ENCODE measurements at regions not wholly inside any gene's neighbourhood (a gene's known extent, or its start where the extent isn't known, plus 50 kb on each side); places are given as distances from the start of the nearest gene placed in this dataset.
"Not testable (repeated sequence)": the region's sequence is repeated elsewhere in the genome, so short reads cannot be mapped to it uniquely, and the experiment has no call there.

DNA sequence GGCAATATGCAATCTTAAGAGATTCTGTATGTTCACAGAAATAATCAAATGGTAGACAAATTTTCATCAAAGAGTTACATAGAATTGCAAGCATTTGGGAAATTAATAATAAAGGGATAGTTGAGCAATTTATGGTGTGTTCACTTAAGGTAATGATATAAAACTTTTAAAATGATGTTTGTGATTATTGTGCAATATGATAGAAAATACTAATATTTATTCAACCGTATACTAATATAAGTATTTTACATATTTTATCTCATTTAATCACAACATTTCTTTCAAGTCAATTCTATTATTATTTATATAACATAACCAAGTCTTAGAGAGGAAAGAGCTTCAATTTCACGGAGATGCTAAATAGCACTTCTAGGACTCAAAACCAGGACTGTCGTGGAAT, 716.8 kb upstream of the MIR17HG start:
- H3K4me3 ChIP-seq (ENCODE audit: low read depth in 1 of 2, low read length in 2 of 2) = no peak overlapping the region
- H3K9me3 ChIP-seq (ENCODE audit: control insufficient read depth in 2 of 2, insufficient read depth in 1 of 2, low read depth in 1 of 2, low read length in 1 of 2) = no peaks in the 10 kb centered on the region
- no peak overlapping the region for H3K27ac ChIP-seq (ENCODE audit: low read depth in 2 of 2, low read length in 1 of 2)
- no peaks in the 10 kb centered on the region for H3K4me1 ChIP-seq (ENCODE audit: control insufficient read depth in 2 of 2, insufficient read depth in 2 of 2, low read length in 1 of 2)
- no peaks in the 10 kb centered on the region for H3K27me3 ChIP-seq (ENCODE audit: control insufficient read depth in 1 of 2, insufficient read depth in 2 of 2, low read length in 2 of 2)
- 93% methylated on average over 3 of the region's 3 CpGs for WGBS, 2 donors
- no peaks in the 10 kb centered on the region for H3K36me3 ChIP-seq (ENCODE audit: control insufficient read depth in 2 of 2, insufficient read depth in 2 of 2, low read length in 1 of 2)

DNA sequence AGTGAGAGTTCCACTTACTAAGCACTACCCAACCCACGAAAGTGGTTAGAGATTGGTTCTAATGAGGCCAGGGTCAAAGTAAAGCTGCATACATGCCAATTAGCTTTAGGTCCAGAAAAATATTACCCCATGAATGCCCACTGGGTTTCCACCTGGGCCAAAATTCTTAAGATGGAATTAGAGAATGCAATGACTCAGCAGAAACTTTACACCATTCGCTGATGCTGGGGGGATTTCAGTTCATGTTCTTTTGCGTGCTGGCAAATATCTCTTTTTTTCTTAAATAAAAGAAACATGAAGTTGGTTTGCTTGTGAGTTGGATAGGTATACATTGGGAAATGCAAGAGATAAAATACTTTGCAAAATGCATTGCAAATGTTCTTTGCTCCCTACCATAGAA, 715.3 kb upstream of the MIR17HG start:
- 84 to 87% methylated on average over 3 of the region's 3 CpGs for WGBS, 2 donors
- no peak overlapping the region for H3K27ac ChIP-seq (ENCODE audit: low read depth in 2 of 2, low read length in 1 of 2)
- no peak overlapping the region for H3K4me3 ChIP-seq (ENCODE audit: low read depth in 1 of 2, low read length in 2 of 2)
- H3K9me3 ChIP-seq (ENCODE audit: control insufficient read depth in 2 of 2, insufficient read depth in 1 of 2, low read depth in 1 of 2, low read length in 1 of 2) = no peaks in the 10 kb centered on the region
- H3K4me1 ChIP-seq (ENCODE audit: control insufficient read depth in 2 of 2, insufficient read depth in 2 of 2, low read length in 1 of 2) = no peaks in the 10 kb centered on the region
- no peaks in the 10 kb centered on the region for H3K36me3 ChIP-seq (ENCODE audit: control insufficient read depth in 2 of 2, insufficient read depth in 2 of 2, low read length in 1 of 2)
- no peaks in the 10 kb centered on the region for H3K27me3 ChIP-seq (ENCODE audit: control insufficient read depth in 1 of 2, insufficient read depth in 2 of 2, low read length in 2 of 2)

DNA sequence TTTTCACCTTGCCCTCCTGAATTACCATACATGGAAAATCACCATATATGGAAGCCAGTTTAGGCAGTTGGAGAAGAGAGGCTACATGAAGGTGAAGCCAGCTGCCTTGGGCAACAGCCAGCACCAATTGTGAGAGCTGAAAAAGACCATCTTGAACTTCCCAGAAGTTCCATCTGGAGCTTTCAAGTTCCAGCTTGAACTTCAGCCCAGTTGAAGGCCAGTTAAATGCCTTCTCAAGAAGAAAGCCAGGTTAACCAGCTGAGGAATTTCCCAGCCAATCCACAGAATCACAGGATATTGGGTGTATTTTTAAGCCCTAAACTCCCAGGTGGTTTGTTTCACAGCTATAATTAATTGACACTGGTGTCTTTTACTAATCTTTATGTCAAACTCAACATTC, 713.6 kb upstream of the MIR17HG start:
- H3K4me1 ChIP-seq (ENCODE audit: control insufficient read depth in 2 of 2, insufficient read depth in 2 of 2, low read length in 1 of 2) = no peaks in the 10 kb centered on the region
- no peaks in the 10 kb centered on the region for H3K27me3 ChIP-seq (ENCODE audit: control insufficient read depth in 1 of 2, insufficient read depth in 2 of 2, low read length in 2 of 2)
- no peak overlapping the region for H3K27ac ChIP-seq (ENCODE audit: low read depth in 2 of 2, low read length in 1 of 2)
- no peak overlapping the region for H3K4me3 ChIP-seq (ENCODE audit: low read depth in 1 of 2, low read length in 2 of 2)
- H3K9me3 ChIP-seq (ENCODE audit: control insufficient read depth in 2 of 2, insufficient read depth in 1 of 2, low read depth in 1 of 2, low read length in 1 of 2) = no peaks in the 10 kb centered on the region
- no peaks in the 10 kb centered on the region for H3K36me3 ChIP-seq (ENCODE audit: control insufficient read depth in 2 of 2, insufficient read depth in 2 of 2, low read length in 1 of 2)

DNA sequence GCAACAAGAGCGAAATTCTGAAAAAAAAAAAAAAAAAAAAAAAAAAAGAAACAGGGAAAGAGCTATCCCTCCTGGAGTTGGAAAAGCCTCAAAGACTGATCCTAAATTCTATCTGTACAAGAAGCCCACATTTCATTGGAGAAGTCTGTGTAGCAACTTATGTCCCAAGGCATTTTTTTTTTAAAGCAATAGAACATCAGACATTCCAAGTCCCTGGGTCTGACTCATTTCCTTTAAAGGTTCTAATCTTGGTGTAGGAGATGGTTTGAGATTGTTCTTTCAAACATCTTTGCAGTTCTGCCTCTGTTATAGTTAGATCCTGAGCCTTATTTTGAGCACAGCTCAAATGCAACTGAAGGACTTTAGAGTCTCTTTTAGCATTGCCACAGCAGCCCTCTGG, 706.5 kb upstream of the MIR17HG start:
- H3K4me3 ChIP-seq (ENCODE audit: low read depth in 1 of 2, low read length in 2 of 2) = no peak overlapping the region
- no peaks in the 10 kb centered on the region for H3K36me3 ChIP-seq (ENCODE audit: control insufficient read depth in 2 of 2, insufficient read depth in 2 of 2, low read length in 1 of 2)
- no peak overlapping the region for H3K27ac ChIP-seq (ENCODE audit: low read depth in 2 of 2, low read length in 1 of 2)
- 95 to 100% methylated on average over 1 of the region's 1 CpG for WGBS, 2 donors
- H3K9me3 ChIP-seq (ENCODE audit: control insufficient read depth in 2 of 2, insufficient read depth in 1 of 2, low read depth in 1 of 2, low read length in 1 of 2) = peaks cover 0 to 2% of the 10 kb centered on the region in 2 donors
- H3K4me1 ChIP-seq (ENCODE audit: control insufficient read depth in 2 of 2, insufficient read depth in 2 of 2, low read length in 1 of 2) = no peaks in the 10 kb centered on the region
- no peaks in the 10 kb centered on the region for H3K27me3 ChIP-seq (ENCODE audit: control insufficient read depth in 1 of 2, insufficient read depth in 2 of 2, low read length in 2 of 2)

DNA sequence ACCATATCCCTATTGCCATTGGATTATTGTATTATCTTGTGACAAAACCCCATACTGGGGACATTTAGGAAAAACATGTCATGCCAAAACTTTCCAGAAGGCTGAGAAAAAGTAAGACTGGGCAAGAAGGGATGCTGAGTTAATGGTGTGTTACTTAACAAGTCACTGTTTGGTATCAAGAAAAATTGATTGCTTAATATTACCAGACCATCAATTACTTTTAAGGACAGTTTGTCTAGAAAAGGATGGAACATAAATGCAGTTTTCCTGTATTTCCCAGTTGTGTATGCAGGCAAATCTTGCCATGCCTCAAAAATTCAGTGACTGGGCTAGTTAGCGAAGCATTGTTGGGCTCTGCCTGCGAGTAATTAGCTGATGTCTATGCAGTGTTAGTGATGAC, 705.6 kb upstream of the MIR17HG start:
- Histone ChIP-seq H3K4me3 (ENCODE audit: low read depth in 1 of 2, low read length in 2 of 2) (no peak overlapping the region), H3K4me1 (ENCODE audit: control insufficient read depth in 2 of 2, insufficient read depth in 2 of 2, low read length in 1 of 2) (no peaks in the 10 kb centered on the region), H3K9me3 (ENCODE audit: control insufficient read depth in 2 of 2, insufficient read depth in 1 of 2, low read depth in 1 of 2, low read length in 1 of 2) (peaks cover 0 to 2% of the 10 kb centered on the region in 2 donors), H3K36me3 (ENCODE audit: control insufficient read depth in 2 of 2, insufficient read depth in 2 of 2, low read length in 1 of 2) (no peaks in the 10 kb centered on the region), H3K27me3 (ENCODE audit: control insufficient read depth in 1 of 2, insufficient read depth in 2 of 2, low read length in 2 of 2) (no peaks in the 10 kb centered on the region), H3K27ac (ENCODE audit: low read depth in 2 of 2, low read length in 1 of 2) (no peak overlapping the region)
- WGBS, 2 donors = 84 to 87% methylated on average over 2 of the region's 2 CpGs

DNA sequence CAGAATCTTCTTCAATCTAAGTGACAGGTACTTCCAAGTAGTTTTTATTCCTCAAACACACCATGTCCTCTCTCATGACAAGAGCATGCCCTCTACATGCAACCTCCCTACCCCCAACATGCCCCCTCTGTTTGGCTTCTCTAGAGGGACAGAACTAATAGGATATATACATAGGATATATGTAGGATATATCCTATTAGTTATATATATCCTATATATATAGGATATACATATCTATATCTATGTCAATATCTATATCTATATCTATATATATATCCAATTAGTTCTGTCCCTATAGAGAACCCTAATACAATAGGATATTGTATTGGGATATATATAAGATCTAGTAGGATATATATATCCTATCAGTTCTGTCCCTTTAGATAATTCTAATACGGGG, 701.9 kb upstream of the MIR17HG start:
- H3K27ac ChIP-seq (ENCODE audit: low read depth in 2 of 2, low read length in 1 of 2) = no peak overlapping the region
- H3K27me3 ChIP-seq (ENCODE audit: control insufficient read depth in 1 of 2, insufficient read depth in 2 of 2, low read length in 2 of 2) = no peaks in the 10 kb centered on the region
- no peaks in the 10 kb centered on the region for H3K4me1 ChIP-seq (ENCODE audit: control insufficient read depth in 2 of 2, insufficient read depth in 2 of 2, low read length in 1 of 2)
- no peaks in the 10 kb centered on the region for H3K36me3 ChIP-seq (ENCODE audit: control insufficient read depth in 2 of 2, insufficient read depth in 2 of 2, low read length in 1 of 2)
- H3K4me3 ChIP-seq (ENCODE audit: low read depth in 1 of 2, low read length in 2 of 2) = no peak overlapping the region
- WGBS, 2 donors = 93 to 98% methylated on average over 1 of the region's 1 CpG
- no peaks in the 10 kb centered on the region for H3K9me3 ChIP-seq (ENCODE audit: control insufficient read depth in 2 of 2, insufficient read depth in 1 of 2, low read depth in 1 of 2, low read length in 1 of 2)

DNA sequence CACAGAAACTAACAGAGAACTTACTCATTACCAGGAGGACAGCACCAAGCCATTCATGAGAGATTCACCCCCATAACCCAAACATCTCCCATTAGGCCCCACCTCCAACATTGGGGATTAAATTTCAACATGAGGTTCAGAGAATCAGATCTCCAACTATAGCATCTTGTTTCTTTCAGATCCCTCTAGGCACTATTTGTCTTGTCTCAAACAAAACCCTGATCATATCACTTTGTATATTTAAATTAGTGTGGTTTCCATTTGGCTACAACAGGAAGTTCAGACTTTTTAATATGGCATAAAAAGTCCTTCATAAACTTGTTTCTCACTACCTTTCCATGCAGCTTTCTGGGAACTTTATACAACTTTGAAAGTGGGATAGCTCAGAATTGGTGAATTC, 699.0 kb upstream of the MIR17HG start:
- Histone ChIP-seq H3K27ac (ENCODE audit: low read depth in 2 of 2, low read length in 1 of 2) (no peak overlapping the region), H3K4me3 (ENCODE audit: low read depth in 1 of 2, low read length in 2 of 2) (no peak overlapping the region), H3K4me1 (ENCODE audit: control insufficient read depth in 2 of 2, insufficient read depth in 2 of 2, low read length in 1 of 2) (no peaks in the 10 kb centered on the region), H3K36me3 (ENCODE audit: control insufficient read depth in 2 of 2, insufficient read depth in 2 of 2, low read length in 1 of 2) (no peaks in the 10 kb centered on the region), H3K27me3 (ENCODE audit: control insufficient read depth in 1 of 2, insufficient read depth in 2 of 2, low read length in 2 of 2) (no peaks in the 10 kb centered on the region), H3K9me3 (ENCODE audit: control insufficient read depth in 2 of 2, insufficient read depth in 1 of 2, low read depth in 1 of 2, low read length in 1 of 2) (peaks cover 4 to 5% of the 10 kb centered on the region in 2 donors)

DNA sequence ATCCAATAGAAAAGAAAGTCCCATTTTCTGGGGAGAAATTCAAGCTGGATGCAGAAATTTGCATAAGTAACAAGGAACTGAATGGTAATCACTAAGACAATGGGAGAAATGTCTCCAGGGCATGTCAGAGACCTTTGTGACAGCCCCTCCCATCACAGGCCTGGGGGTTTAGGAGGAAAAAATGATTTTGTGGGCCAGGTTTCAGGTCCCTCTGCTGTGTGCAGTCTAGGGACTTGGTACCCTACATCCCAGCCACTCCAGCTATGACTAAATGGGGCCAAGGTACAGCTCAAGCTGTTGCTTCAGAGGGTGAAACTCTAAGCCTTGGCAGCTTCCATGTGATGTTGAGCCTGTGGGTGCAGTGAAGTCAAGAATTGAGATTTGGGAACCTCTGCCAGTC, 695.5 kb upstream of the MIR17HG start:
- no peaks in the 10 kb centered on the region for H3K27me3 ChIP-seq (ENCODE audit: control insufficient read depth in 1 of 2, insufficient read depth in 2 of 2, low read length in 2 of 2)
- peaks cover 4 to 5% of the 10 kb centered on the region in 2 donors for H3K9me3 ChIP-seq (ENCODE audit: control insufficient read depth in 2 of 2, insufficient read depth in 1 of 2, low read depth in 1 of 2, low read length in 1 of 2)

DNA sequence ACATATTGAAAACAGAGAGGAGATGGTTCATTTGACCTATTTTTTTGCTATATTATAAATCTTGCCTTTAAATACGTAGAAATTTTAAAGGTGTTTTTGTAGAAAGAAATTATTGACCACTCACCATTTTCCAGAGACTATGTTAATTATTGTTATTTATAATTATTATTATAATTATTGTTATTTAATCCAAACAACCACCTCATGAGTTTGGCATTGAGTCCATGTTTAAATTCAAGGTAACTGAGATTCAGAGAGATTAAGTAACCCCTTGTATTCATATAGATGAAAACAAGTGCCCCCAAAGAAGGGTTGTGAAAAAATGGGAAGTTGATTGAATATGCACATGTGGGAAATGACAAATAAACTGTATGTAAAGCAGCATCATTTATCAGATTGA, 692.5 kb upstream of the MIR17HG start:
- Histone ChIP-seq H3K4me3 (ENCODE audit: low read depth in 1 of 2, low read length in 2 of 2) (no peak overlapping the region), H3K36me3 (ENCODE audit: control insufficient read depth in 2 of 2, insufficient read depth in 2 of 2, low read length in 1 of 2) (no peaks in the 10 kb centered on the region), H3K4me1 (ENCODE audit: control insufficient read depth in 2 of 2, insufficient read depth in 2 of 2, low read length in 1 of 2) (no peaks in the 10 kb centered on the region), H3K9me3 (ENCODE audit: control insufficient read depth in 2 of 2, insufficient read depth in 1 of 2, low read depth in 1 of 2, low read length in 1 of 2) (peaks cover 4 to 9% of the 10 kb centered on the region in 2 donors), H3K27me3 (ENCODE audit: control insufficient read depth in 1 of 2, insufficient read depth in 2 of 2, low read length in 2 of 2) (no peaks in the 10 kb centered on the region), H3K27ac (ENCODE audit: low read depth in 2 of 2, low read length in 1 of 2) (no peak overlapping the region)
- 94 to 95% methylated on average over 1 of the region's 1 CpG for WGBS, 2 donors

More for the DNA sequence above, 695.5 kb upstream of the MIR17HG start:
- no peaks in the 10 kb centered on the region for H3K4me1 ChIP-seq (ENCODE audit: control insufficient read depth in 2 of 2, insufficient read depth in 2 of 2, low read length in 1 of 2)
- no peak overlapping the region for H3K4me3 ChIP-seq (ENCODE audit: low read depth in 1 of 2, low read length in 2 of 2)
- H3K36me3 ChIP-seq (ENCODE audit: control insufficient read depth in 2 of 2, insufficient read depth in 2 of 2, low read length in 1 of 2) = no peaks in the 10 kb centered on the region
- no peak overlapping the region for H3K27ac ChIP-seq (ENCODE audit: low read depth in 2 of 2, low read length in 1 of 2)

DNA sequence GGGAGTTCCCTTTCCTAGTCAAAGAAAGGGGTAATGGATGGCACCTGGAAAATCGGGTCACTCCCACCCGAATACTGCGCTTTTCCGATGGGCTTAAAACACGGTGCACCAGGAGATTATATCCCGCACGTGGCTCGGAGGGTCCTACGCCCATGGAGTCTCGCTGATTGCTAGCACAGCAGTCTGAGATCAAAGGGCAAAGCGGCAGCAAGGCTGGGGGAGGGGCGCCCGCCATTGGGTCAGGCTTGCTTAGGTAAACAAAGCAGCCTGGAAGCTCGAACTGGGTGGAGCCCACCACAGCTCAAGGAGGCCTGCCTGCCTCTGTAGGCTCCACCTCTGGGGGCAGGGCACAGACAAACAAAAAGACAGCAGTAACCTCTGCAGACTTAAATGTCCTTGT, 683.3 kb upstream of the MIR17HG start:
- WGBS, 2 donors = 90 to 94% methylated on average over 14 of the region's 14 CpGs
- H3K27ac ChIP-seq (ENCODE audit: low read depth in 2 of 2, low read length in 1 of 2); H3K27me3 ChIP-seq (ENCODE audit: control insufficient read depth in 1 of 2, insufficient read depth in 2 of 2, low read length in 2 of 2); H3K9me3 ChIP-seq (ENCODE audit: control insufficient read depth in 2 of 2, insufficient read depth in 1 of 2, low read depth in 1 of 2, low read length in 1 of 2); H3K4me3 ChIP-seq (ENCODE audit: low read depth in 1 of 2, low read length in 2 of 2); H3K4me1 ChIP-seq (ENCODE audit: control insufficient read depth in 2 of 2, insufficient read depth in 2 of 2, low read length in 1 of 2); H3K36me3 ChIP-seq (ENCODE audit: control insufficient read depth in 2 of 2, insufficient read depth in 2 of 2, low read length in 1 of 2): not testable (repeated sequence)

Data from esophagus (tissue), 2 donors.